Fibroblast of villous mesenchyme (primary cell): ENCODE measurements at regions not wholly inside any gene's neighbourhood (a gene's known extent, or its start where the extent isn't known, plus 50 kb on each side); places are given as distances from the start of the nearest gene placed in this dataset.

Experiments used
- DNase-seq: peaks from one replicate; pipeline ENCODE4 v3.0.0-alpha.2; 2010; ENCODE audit warnings: low read depth
- H3K4me3 ChIP-seq: 2 replicates; pipeline ENCODE4 v1.5.1; 2011; ENCODE audit warnings: low read depth, mild to moderate bottlenecking, low read length
- TF ChIP-seq, protein P1 (sequence below): IDR thresholded peaks from 2 replicates; pipeline ENCODE4 v1.5.1; 2012; ENCODE audit warnings: low read depth, mild to moderate bottlenecking, low read length; ENCODE audit not compliant: insufficient read depth

DNA sequence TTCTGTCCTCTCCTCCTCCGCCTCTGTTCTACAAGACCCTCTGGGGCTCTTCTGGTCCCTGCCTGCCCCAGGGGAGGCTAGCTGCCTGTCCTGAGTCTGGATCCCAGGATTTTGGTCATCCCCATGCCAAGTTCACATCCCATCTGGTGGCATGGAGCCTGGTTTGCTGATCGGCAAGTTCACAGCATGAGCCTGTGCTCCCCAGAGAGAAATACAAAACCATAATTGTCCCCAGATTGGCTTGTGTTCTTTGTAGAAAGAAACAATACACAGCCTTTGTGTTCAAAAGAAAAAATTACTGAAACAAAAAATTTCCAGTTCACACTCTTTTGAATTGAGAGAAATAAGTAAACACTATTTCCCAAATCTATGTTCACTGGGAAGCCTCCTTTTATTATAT lies 149.4 kb upstream of the ZC3H12A start:
- no peak for DNase-seq
- TF ChIP-seq, protein P1, sequence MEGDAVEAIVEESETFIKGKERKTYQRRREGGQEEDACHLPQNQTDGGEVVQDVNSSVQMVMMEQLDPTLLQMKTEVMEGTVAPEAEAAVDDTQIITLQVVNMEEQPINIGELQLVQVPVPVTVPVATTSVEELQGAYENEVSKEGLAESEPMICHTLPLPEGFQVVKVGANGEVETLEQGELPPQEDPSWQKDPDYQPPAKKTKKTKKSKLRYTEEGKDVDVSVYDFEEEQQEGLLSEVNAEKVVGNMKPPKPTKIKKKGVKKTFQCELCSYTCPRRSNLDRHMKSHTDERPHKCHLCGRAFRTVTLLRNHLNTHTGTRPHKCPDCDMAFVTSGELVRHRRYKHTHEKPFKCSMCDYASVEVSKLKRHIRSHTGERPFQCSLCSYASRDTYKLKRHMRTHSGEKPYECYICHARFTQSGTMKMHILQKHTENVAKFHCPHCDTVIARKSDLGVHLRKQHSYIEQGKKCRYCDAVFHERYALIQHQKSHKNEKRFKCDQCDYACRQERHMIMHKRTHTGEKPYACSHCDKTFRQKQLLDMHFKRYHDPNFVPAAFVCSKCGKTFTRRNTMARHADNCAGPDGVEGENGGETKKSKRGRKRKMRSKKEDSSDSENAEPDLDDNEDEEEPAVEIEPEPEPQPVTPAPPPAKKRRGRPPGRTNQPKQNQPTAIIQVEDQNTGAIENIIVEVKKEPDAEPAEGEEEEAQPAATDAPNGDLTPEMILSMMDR: no peak
- H3K4me3 ChIP-seq: no peak overlapping the region

- DNase-seq: no peak
- TF ChIP-seq, protein P1: no peak
- H3K4me3 ChIP-seq: no peak overlapping the region
These were observed 148.6 kb upstream of the ZC3H12A start for GRCh38 chr1:37325509-37326437.

GRCh38 chr1:37332126-37332525 lies 142.3 kb upstream of the ZC3H12A start:
- TF ChIP-seq, protein P1: no peak
- H3K4me3 ChIP-seq: no peak overlapping the region
- no peak for DNase-seq

GRCh38 chr1:37338658-37339057 lies 135.7 kb upstream of the ZC3H12A start:
- no peak for DNase-seq
- H3K4me3 ChIP-seq: no peak overlapping the region
- TF ChIP-seq, protein P1: no peak

GRCh38 chr1:37342736-37343135 lies 131.6 kb upstream of the ZC3H12A start:
- no peak for DNase-seq
- TF ChIP-seq, protein P1: no peak
- no peak overlapping the region for H3K4me3 ChIP-seq

- no peak for DNase-seq
- TF ChIP-seq, protein P1: no peak
- H3K4me3 ChIP-seq: no peak overlapping the region
These were observed 127.2 kb upstream of the ZC3H12A start for GRCh38 chr1:37347104-37347649.
